ENCODE measurements at regions not wholly inside any gene's neighbourhood (a gene's known extent, or its start where the extent isn't known, plus 50 kb on each side); places are given as distances from the start of the nearest gene placed in this dataset.

DNA sequence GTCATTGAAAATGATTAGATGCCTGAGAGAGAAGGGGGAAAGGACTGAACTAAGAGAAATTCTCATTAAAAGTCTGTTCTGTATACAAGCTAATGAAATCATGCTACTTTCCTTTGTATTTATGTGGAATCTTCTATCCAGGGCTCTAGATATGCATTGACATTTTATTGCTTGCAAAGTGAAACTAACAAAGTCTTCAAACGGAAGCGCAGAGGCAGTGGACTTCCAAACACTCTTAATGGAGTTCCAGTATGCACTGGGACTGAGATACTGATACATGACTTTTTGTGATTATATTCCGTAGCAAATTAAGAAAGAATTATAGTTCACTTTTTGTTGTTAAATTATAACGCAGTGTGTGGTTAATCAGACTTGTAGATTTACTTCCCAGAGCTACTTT, 166.8 kb upstream of the TBX20 start:
- Histone ChIP-seq H3K9me3 (ENCODE audit: insufficient read depth, low read depth, low read length) (no peaks in the 10 kb centered on the region), H3K27ac (ENCODE audit: low read depth, low read length) (no peak overlapping the region), H3K27me3 (ENCODE audit: insufficient read depth, low read length) (peaks cover 3% of the 10 kb centered on the region), H3K36me3 (ENCODE audit: insufficient read depth, low read length) (no peaks in the 10 kb centered on the region), H4K20me1 (ENCODE audit: insufficient read depth, low read length) (no peaks in the 10 kb centered on the region), H3K9ac (ENCODE audit: low read length) (no peak overlapping the region), H3K4me2 (ENCODE audit: low read length) (no peak overlapping the region), H3K79me2 (ENCODE audit: insufficient read depth, low read length) (no peaks in the 10 kb centered on the region), H3K4me1 (ENCODE audit: insufficient read depth, low read length) (no peaks in the 10 kb centered on the region), H3K4me3 (ENCODE audit: insufficient read depth, low read depth, low read length) (no peak overlapping the region), H2AFZ (ENCODE audit: low read depth, low read length) (no peak overlapping the region)
- DNase-seq (ENCODE audit: low read depth) (no peak), FAIRE-seq (no peak)
- H3K27me3 Mint-ChIP-seq (ENCODE audit: low read depth, unreplicated experiment), result peaks cover 2% of the 10 kb centered on the region
- no peak for TF ChIP-seq EZH2 (IDR thresholded peaks at IDR 0.05; ENCODE audit: insufficient read depth, low read length)
- TF ChIP-seq, protein P1, sequence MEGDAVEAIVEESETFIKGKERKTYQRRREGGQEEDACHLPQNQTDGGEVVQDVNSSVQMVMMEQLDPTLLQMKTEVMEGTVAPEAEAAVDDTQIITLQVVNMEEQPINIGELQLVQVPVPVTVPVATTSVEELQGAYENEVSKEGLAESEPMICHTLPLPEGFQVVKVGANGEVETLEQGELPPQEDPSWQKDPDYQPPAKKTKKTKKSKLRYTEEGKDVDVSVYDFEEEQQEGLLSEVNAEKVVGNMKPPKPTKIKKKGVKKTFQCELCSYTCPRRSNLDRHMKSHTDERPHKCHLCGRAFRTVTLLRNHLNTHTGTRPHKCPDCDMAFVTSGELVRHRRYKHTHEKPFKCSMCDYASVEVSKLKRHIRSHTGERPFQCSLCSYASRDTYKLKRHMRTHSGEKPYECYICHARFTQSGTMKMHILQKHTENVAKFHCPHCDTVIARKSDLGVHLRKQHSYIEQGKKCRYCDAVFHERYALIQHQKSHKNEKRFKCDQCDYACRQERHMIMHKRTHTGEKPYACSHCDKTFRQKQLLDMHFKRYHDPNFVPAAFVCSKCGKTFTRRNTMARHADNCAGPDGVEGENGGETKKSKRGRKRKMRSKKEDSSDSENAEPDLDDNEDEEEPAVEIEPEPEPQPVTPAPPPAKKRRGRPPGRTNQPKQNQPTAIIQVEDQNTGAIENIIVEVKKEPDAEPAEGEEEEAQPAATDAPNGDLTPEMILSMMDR (IDR thresholded peaks at IDR 0.05; ENCODE audit: insufficient read depth, low read depth, low read length), result no peak
- H3K36me3 Mint-ChIP-seq (ENCODE audit: low read depth, unreplicated experiment), result no peaks in the 10 kb centered on the region
- peaks cover 4% of the 10 kb centered on the region for H3K9me3 Mint-ChIP-seq (ENCODE audit: unreplicated experiment)
- H3K4me1 Mint-ChIP-seq (ENCODE audit: low read depth, unreplicated experiment), result no peaks in the 10 kb centered on the region
- H3K27ac Mint-ChIP-seq (ENCODE audit: unreplicated experiment), result no peak overlapping the region
- no peak overlapping the region for H3K4me3 Mint-ChIP-seq (ENCODE audit: unreplicated experiment)

DNA sequence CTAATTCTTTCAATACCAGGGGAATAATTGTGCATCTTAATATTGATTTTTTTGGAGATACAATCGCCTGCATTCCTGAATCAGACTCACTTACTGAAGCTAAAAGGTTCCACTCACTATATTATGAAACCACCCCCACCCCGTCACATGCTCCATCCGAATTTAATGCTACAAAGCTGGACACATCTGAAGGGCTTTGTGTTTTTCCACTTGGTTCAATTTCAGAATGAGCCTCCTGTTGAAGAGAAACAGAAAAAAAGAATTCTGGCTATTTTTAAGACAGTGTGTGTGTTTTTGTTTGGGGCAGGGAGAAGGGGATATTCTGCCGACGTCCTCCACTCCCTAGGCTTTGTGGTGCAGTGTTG, 165.5 kb upstream of the TBX20 start:
- Histone ChIP-seq H3K36me3 (ENCODE audit: insufficient read depth, low read length) (no peaks in the 10 kb centered on the region), H3K27me3 (ENCODE audit: insufficient read depth, low read length) (peaks cover 3% of the 10 kb centered on the region), H4K20me1 (ENCODE audit: insufficient read depth, low read length) (no peaks in the 10 kb centered on the region), H2AFZ (ENCODE audit: low read depth, low read length) (no peak overlapping the region), H3K4me3 (ENCODE audit: insufficient read depth, low read depth, low read length) (no peak overlapping the region), H3K79me2 (ENCODE audit: insufficient read depth, low read length) (no peaks in the 10 kb centered on the region), H3K9ac (ENCODE audit: low read length) (no peak overlapping the region), H3K4me1 (ENCODE audit: insufficient read depth, low read length) (no peaks in the 10 kb centered on the region), H3K9me3 (ENCODE audit: insufficient read depth, low read depth, low read length) (no peaks in the 10 kb centered on the region), H3K27ac (ENCODE audit: low read depth, low read length) (no peak overlapping the region), H3K4me2 (ENCODE audit: low read length) (no peak overlapping the region)
- FAIRE-seq (no peak), DNase-seq (ENCODE audit: low read depth) (no peak)
- no peaks in the 10 kb centered on the region for H3K4me1 Mint-ChIP-seq (ENCODE audit: low read depth, unreplicated experiment)
- TF ChIP-seq, protein P1 (IDR thresholded peaks at IDR 0.05; ENCODE audit: insufficient read depth, low read depth, low read length), result no peak
- TF ChIP-seq EZH2 (IDR thresholded peaks at IDR 0.05; ENCODE audit: insufficient read depth, low read length), result no peak
- H3K36me3 Mint-ChIP-seq (ENCODE audit: low read depth, unreplicated experiment), result no peaks in the 10 kb centered on the region
- H3K4me3 Mint-ChIP-seq (ENCODE audit: unreplicated experiment), result no peak overlapping the region
- no peak overlapping the region for H3K27ac Mint-ChIP-seq (ENCODE audit: unreplicated experiment)
- peaks cover 4% of the 10 kb centered on the region for H3K9me3 Mint-ChIP-seq (ENCODE audit: unreplicated experiment)
- peaks cover 4% of the 10 kb centered on the region for H3K27me3 Mint-ChIP-seq (ENCODE audit: low read depth, unreplicated experiment)

DNA sequence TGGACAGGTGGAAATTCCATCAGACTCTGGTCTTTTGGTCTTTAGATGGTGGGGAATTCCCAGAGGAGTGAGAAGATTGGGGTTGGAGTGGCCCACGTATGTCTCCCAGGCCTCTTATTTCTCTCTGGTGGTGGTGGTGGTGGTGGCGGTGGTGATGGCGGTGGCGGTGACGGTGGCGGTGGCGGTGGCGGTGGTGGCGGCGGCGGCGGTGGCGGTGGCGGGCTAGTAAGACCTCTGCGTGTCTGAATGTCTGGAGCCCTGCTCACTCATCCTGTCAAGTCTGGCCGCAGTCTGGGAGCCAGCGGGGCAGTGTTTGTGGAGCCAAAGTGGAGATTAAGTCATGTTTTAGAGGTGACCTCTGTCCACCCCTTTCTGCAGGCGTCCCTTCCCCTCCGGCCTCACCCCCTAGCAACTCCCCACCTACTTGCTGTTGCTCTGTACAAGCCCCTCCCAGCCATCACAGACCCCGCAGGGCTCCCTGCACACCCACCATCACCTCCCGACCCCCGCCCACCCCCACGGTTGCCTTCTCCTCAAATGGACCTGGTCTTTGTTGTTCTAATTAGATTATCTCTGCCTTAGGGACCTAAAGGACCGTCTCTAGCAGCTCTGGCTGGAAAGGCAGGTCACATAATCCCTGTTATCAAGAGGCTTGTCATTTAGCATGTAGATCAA, 165.0 kb upstream of the TBX20 start:
- no peak overlapping the region for H3K9ac ChIP-seq (ENCODE audit: low read length)
- H4K20me1 ChIP-seq (ENCODE audit: insufficient read depth, low read length), result no peaks in the 10 kb centered on the region
- H3K4me1 Mint-ChIP-seq (ENCODE audit: low read depth, unreplicated experiment), result no peaks in the 10 kb centered on the region
- H3K27me3 ChIP-seq (ENCODE audit: insufficient read depth, low read length), result peaks cover 3% of the 10 kb centered on the region
- no peaks in the 10 kb centered on the region for H3K36me3 Mint-ChIP-seq (ENCODE audit: low read depth, unreplicated experiment)
- no peaks in the 10 kb centered on the region for H3K4me1 ChIP-seq (ENCODE audit: insufficient read depth, low read length)
- H3K36me3 ChIP-seq (ENCODE audit: insufficient read depth, low read length), result no peaks in the 10 kb centered on the region
- no peak overlapping the region for H3K27ac ChIP-seq (ENCODE audit: low read depth, low read length)
- no peak for TF ChIP-seq EZH2 (IDR thresholded peaks at IDR 0.05; ENCODE audit: insufficient read depth, low read length)
- TF ChIP-seq, protein P1 (IDR thresholded peaks at IDR 0.05; ENCODE audit: insufficient read depth, low read depth, low read length), result no peak
- H3K9me3 Mint-ChIP-seq (ENCODE audit: unreplicated experiment), result peaks cover 4% of the 10 kb centered on the region
- H3K79me2 ChIP-seq (ENCODE audit: insufficient read depth, low read length), result no peaks in the 10 kb centered on the region
- H3K4me2 ChIP-seq (ENCODE audit: low read length), result no peak overlapping the region
- no peak overlapping the region for H3K4me3 ChIP-seq (ENCODE audit: insufficient read depth, low read depth, low read length)
- no peak overlapping the region for H3K27ac Mint-ChIP-seq (ENCODE audit: unreplicated experiment)
- FAIRE-seq (no peak), DNase-seq (ENCODE audit: low read depth) (no peak)
- no peak overlapping the region for H2AFZ ChIP-seq (ENCODE audit: low read depth, low read length)
- peaks cover 5% of the 10 kb centered on the region for H3K27me3 Mint-ChIP-seq (ENCODE audit: low read depth, unreplicated experiment)
- no peak overlapping the region for H3K4me3 Mint-ChIP-seq (ENCODE audit: unreplicated experiment)
- no peaks in the 10 kb centered on the region for H3K9me3 ChIP-seq (ENCODE audit: insufficient read depth, low read depth, low read length)
